Activated CD8-positive, alpha-beta memory T cell treated with anti-CD3 and anti-CD28 coated beads, Interleukin-2, amount 50 U/mL, for 48 hours (primary cell): ENCODE measurements at regions not wholly inside any gene's neighbourhood (a gene's known extent, or its start where the extent isn't known, plus 50 kb on each side); places are given as distances from the start of the nearest gene placed in this dataset.

ENCODE experiments used
- DNase-seq: peaks from one replicate; pipeline ENCODE4 v3.0.0-alpha.2; 2020

- no peak for DNase-seq
These were observed 341.2 kb upstream of the DACH1 start for GRCh38 chr13:72208112-72208645.

GRCh38 chr13:72205773-72206172, 338.8 kb upstream of the DACH1 start:
- DNase-seq, result no peak

GRCh38 chr13:72204291-72204690, 337.3 kb upstream of the DACH1 start:
- DNase-seq, result no peak

- no peak for DNase-seq
These were observed 334.7 kb upstream of the DACH1 start for GRCh38 chr13:72201726-72202125.

- DNase-seq, result no peak
These were observed 332.6 kb upstream of the DACH1 start for GRCh38 chr13:72199640-72200039.

- DNase-seq, result no peak
These were observed 332.1 kb upstream of the DACH1 start for GRCh38 chr13:72198967-72199560.

- no peak for DNase-seq
These were observed 331.0 kb upstream of the DACH1 start for GRCh38 chr13:72198042-72198441.

GRCh38 chr13:72195044-72195704, 328.2 kb upstream of the DACH1 start:
- DNase-seq, result no peak

GRCh38 chr13:72194523-72194922, 327.5 kb upstream of the DACH1 start:
- DNase-seq, result no peak

GRCh38 chr13:72186730-72187422, 319.9 kb upstream of the DACH1 start:
- DNase-seq, result no peak

GRCh38 chr13:72185776-72186175, 318.8 kb upstream of the DACH1 start:
- DNase-seq, result no peak

- DNase-seq, result no peak
These were observed 314.7 kb upstream of the DACH1 start for GRCh38 chr13:72181661-72182060.

- no peak for DNase-seq
These were observed 313.4 kb upstream of the DACH1 start for GRCh38 chr13:72180253-72180952.

- DNase-seq, result no peak
These were observed 307.5 kb upstream of the DACH1 start for GRCh38 chr13:72174549-72174948.

GRCh38 chr13:72170571-72170970, 303.6 kb upstream of the DACH1 start:
- no peak for DNase-seq

- no peak for DNase-seq
These were observed 301.3 kb upstream of the DACH1 start for GRCh38 chr13:72168126-72168855.

GRCh38 chr13:72166102-72166650, 299.2 kb upstream of the DACH1 start:
- DNase-seq, result no peak

- no peak for DNase-seq
These were observed 298.3 kb upstream of the DACH1 start for GRCh38 chr13:72165276-72165675.

GRCh38 chr13:72164811-72165210, 297.8 kb upstream of the DACH1 start:
- no peak for DNase-seq

GRCh38 chr13:72163678-72164077, 296.7 kb upstream of the DACH1 start:
- DNase-seq, result no peak

GRCh38 chr13:72160977-72161376, 294.0 kb upstream of the DACH1 start:
- no peak for DNase-seq

- DNase-seq, result no peak
These were observed 289.8 kb upstream of the DACH1 start for GRCh38 chr13:72156760-72157159.
